ENCODE measurements at regions not wholly inside any gene's neighbourhood (a gene's known extent, or its start where the extent isn't known, plus 50 kb on each side); places are given as distances from the start of the nearest gene placed in this dataset.

DNA sequence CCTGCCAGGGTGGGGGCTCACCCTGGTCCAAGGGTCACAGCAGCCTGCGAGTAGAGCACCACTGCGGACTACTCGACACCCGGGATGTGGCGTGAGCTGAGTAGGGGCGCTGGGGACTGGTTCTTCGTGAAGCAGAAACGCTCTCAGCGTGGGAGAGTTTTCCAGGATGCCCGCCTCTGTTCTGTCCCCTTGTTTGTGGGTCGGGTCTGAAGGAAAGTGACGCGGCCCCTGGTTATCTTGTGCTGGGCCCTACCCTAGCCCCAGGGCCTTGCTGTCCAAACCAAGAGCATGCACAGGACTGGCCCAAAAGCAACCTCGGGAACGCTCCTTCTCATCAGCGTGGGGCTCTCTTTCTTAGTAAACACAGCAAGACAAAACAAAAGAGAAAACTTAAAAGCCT, 303.3 kb downstream of the IRF8 start:
- no peak for FAIRE-seq

DNA sequence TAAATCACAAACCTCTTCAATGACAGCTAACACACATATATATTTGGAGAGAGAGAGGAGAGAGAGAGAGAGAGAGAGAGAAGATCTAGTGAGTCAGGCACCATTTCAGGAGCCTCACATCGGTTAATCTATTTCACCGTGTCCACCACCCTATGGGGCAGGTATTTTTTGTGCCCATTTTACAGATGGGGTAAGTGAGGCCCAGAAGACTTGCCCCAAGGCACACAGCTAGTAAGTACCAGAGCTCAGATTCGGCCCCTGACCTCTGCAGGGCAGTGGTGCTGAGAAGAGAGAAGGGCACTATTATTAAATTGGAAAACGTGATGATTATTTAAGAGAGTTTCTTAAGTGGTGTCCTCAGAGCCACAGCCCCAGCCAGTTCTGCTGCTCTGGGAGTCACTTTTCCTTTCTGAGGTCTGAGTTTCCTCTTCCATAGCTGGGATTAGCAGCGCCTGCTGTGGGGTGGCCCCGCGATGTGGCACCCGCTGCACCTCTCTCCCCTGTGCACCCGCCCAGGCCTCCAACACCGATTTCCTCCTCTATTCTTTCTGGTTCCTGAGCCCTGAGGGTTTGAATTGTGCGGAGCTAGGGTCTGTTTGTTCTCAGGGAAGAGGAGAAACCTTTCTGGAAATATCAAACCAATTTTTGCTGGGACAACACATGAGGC, 303.9 kb downstream of the IRF8 start:
- FAIRE-seq = no peak

DNA sequence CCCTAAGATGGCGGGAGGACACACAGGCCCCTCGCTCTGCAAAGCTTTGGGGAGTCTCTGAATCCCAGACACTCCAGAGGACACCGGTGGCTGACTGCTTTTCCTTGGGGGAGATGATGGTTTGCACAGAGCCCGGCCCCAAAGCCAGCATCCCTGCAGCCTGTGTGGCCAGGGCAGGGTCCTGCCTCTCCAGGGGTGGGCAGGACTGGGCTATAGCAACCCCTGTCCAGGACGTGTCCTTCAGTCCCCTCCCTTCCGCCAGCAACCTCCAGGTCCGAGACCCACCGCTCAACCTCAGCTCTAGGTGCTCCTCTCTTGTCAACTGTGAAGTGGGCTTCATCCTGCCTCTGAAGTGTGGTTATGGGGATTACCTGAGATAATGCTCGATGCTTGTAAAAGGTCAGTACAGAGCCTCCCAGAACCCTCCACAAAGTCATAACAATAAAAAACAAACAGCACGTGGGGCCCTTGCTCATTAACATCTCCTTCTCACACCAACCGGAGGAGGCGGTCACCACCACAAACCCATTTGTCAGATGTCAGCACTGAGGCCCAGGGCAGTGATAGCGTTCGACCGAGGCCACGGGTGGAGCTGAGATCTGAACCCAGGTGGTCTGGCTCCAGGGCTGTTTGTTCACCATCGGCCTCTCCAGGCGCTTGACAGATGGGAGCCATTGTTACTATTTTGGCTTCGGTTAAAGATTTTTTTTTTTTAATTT, 304.8 kb downstream of the IRF8 start:
- FAIRE-seq = no peak

DNA sequence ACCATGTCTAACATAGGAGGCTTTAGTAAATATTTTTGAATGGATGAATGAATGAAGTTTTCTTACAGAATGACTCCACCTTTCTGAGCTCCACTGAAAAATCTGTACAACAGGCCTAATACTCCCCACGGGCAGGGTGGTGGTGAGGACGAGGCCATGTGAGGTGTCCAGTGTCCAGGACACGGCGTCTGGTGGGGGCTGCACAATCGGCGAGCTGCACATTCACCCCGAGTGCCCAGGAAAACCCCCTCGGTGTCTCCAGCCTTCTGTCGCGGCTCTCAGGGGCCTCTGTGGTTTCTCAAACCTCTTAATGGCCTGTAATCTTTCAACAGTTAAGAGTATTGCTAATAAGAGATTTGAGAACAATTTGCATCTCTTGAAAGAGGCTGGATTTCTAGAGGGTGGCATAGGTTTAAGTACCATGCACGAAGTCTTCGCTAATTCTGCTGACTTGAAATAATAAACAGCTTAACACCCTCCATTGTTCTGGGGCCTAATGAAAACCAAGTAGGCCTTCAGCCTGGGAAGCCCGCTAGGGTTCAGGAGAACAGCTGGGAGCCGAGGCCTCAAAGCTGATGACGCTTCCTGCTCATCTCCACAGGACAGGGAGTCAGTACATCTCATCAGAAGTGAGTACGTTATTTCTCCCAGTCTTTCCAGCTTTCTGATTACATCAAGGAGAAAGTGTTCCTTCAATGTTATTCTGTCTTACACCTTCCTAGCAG, 304.6 kb upstream of the FOXF1 start:
- FAIRE-seq = no peak

DNA sequence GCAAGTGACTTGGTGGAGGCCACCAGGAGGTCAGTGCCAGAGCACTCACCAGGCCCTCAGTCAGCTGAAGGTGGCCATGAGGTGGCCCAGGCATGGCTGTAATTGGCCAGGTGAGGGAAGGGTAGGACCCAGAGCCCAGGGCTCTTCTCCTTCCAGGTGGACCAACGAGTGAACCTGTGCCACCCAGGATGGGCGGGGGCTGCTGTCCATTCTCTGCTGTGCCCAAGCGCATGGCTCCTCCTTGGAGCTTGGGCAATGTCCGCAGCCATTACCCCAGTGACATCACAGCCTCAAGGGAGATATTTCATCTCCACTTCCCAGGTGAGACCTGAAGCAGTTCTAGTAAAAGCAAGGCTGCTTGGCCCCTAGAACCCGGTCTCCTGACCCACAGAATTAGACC, 303.0 kb upstream of the FOXF1 start:
- no peak for FAIRE-seq

DNA sequence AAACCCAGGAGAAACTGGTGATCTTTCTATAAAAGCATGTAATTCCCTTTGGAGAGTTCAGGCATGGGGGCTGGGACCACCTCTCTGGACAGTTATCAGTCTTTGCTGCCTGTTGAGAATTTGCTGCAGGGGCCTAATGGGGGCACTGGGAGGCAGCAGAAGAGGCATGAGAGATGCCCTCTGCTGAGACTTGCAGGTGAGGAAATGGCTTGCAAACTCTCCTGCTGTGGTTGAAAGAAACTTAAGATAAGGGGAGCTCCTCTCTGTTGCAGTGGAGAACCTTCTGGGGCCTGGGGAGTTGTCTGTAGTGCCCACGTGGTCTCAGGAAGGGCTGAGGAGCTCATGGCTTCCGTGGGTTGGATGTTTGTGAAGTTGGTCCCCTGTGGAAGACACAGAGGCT, 301.1 kb upstream of the FOXF1 start:
- no peak for FAIRE-seq

DNA sequence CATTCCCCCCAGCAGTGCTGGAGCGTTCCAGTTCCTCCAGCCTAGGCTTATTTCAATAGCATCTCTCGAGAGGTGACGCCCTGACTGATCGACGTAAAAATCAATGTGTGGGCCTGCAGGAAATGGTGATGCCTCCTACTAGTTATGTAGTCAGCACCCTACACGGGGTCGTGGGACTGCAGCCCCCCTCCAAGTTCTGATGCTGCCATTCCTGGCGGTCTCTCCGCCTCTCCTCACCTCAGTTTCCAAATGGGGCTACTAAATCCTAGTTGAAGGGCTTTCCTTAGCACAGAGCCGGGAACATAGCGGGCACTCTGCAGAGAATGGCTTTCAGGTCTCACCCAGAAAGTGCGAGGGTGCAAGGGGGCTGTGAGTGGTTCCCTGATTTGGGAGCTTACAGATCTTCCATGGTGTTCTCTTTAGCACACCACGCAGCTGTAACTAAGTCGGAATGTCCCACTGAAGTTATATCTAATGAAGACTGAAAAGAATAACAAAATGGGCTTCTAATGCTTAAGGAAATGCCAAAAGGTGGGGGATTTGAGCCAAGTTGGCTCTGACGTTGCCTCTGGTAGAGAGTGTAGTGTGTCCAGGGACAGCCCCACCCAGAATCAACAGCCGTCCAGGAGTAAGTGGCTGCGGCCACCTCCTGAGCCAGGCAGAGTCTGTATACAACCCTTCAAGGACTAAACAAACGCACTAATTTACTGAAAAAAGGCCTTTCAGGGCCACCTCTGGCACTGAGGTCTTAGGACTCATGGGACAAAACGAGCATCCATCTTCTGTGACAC, 299.7 kb upstream of the FOXF1 start:
- no peak for FAIRE-seq

DNA sequence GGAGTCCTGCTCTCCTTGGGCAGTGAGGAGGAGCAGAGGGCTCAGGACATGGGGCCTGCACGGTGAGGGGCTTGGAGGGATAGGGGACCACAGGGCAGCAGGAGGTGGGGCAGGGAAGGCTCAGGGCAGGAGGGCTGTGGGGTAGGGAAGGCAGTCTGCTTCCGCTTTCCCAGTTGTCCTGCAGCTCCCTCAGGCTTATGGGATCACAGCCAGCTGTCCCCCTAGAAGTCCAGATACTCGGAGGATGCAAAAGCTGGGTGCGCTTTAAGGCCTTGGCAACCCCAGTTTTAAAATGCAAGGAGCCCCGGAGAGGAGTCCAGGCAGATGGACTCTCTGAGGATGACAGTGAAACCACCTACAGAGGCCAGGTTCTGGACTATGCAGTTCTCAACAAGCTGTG, 299.1 kb upstream of the FOXF1 start:
- FAIRE-seq = no peak

DNA sequence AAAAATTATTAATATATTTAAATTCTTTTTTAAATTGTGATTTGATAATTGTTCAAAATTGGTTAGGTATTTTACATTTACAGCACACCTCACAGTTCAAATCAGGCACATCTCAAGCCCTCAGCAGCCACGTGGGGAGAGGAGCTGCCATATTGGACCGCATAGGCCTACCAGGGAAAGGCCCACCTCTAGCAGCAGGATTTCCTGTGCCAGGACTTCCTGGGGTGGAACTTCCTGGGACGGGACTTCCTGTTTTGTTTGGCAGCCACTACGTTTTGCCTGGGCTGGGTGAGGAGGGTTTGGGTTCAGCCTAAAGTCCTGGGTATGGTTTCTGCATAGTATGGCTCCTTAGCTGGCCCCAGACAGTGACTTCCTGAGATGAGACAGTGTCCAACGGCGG, 298.5 kb upstream of the FOXF1 start:
- FAIRE-seq = no peak

DNA sequence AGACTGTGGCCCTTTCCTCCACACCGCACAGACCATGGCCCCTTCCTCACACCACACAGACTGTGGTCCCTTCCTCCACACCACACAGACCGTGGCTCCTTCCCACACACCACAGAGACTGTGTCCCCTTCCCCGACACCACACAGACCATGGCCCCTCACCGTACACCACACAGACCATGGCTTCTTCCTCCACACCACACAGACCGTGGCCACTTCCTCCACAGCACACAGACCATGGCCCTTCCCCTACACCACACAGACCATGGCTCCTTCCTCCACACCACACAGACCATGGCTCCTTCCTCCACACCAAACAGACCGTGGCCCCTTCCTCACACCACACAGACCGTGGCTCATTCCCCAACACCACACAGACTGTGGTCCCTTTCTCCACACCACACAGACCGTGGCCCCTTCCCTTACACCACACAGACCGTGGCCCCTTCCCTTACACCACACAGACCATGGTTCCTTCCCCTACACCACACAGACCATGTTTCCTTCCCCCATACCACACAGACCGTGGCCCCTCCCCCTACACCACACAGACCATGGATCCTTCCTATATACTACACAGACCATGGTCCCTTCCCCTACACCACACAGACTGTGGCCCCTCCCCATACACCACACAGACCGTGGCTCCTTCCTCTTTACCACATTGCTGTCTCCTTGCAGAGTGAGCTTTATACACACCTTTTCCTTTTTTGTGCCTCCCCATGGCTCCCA, 297.5 kb upstream of the FOXF1 start:
- FAIRE-seq = no peak

DNA sequence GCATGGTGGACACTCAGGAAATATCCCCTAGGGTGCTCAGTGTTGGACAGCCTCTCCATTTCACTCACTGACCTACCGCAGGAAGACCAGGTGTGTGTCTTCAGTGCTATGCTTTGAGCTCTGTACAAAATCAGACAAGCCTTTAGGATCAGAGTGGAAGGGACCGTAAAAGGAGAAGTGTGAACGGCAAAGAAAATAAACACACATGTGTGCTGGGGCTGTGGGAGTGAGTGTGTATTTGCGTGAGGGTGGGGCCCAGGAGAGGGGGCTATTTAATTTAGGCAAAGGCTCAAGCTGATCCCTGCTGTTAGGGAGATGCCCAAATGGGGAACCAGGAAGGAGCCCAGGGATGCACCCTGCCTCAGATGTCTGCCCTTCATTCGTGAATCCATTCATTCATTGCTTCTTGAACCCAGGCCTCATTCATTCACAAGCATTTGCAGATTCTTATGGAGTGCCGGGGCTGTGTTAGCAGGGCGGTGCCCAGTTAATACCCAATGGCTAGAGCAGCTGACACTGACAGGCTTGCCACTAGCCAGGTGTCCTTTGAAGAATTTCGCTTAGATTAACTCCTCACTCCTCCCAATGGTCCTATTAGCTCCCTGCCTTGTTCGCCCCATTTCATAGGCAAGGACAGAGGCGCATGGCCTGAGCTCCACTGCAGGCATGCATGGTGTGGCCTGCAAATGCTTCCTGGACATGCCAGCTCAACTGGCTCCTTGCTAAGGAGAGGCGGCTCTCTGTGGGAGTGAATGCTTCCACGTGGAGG, 296.7 kb upstream of the FOXF1 start:
- FAIRE-seq = no peak

DNA sequence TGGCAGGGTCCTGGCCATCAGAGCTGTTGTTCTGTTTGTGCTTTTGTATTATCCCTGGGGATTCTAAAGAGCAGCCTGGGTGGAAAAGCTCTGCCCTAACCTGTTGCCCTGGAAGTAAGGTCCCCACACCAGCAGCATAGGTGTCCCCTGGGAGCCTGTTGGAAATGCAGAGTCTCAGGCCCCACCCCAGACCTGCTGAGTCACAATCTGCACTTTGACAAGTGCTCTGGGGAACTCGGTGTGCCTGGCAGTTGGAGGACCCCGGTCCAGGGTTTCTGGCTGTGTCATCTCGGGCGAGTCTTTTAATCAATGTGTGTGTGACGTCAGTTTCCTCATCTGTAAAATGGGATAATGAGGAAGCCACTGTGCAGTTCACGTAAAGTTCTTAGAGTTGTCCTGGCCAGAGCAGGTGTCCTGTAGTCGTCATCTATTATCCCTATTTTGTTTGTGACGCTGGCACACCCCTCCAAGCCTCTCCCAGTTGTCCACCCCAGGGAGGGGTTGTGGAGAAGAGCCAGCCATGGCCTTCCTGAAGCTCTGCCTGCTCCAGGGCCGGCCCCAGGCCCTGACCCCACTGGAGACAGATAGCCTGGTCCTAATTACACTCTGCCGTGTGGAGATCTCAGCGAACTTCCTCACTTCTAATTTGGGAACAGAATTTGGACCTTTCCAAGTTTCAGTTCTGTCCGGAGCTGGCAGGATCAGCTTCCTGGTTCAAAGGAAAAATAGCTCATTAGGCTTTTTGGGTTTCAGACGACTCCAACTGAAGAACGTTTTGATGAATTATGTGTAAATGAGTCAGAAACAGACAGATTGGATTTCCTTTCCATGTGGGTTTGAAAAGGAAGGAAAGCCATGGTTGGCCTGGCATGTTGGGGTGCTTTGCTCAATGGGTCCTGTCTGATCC, 295.7 kb upstream of the FOXF1 start:
- FAIRE-seq = no peak

DNA sequence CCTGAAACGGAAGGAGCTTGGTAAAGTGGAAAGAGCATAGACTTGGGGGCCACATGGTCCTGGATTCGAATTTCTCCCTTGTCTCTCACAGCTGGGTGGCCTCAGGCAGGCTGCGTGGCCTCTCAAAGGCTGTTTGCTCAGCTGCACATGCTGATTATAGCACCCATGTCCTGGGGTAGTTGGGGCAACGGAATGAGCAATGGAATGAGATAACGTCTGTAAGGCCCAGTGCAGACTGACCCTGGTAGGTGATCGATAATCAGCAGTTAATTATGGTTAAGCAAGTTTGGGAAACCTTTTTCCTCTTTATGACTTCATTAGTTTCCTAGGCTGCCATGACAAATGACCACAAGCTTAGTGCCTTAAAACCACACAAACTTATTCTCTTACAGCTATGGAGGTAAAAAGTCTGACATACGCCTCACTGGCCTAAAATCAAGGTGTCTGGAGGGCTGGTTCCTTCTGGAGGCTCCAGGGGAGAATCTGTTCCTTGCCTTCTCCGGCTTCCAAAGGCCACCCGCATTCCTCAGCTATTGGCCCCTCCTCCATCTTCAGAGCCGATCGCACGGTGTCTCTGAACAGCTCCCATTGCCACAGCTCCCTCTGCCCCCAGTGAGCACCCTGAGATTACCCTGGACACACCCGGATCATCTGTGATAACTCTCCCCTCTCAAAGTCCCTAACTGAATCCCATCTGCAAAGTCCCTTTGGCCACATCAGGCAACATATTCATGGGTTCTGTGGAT, 294.9 kb upstream of the FOXF1 start:
- FAIRE-seq = no peak

DNA sequence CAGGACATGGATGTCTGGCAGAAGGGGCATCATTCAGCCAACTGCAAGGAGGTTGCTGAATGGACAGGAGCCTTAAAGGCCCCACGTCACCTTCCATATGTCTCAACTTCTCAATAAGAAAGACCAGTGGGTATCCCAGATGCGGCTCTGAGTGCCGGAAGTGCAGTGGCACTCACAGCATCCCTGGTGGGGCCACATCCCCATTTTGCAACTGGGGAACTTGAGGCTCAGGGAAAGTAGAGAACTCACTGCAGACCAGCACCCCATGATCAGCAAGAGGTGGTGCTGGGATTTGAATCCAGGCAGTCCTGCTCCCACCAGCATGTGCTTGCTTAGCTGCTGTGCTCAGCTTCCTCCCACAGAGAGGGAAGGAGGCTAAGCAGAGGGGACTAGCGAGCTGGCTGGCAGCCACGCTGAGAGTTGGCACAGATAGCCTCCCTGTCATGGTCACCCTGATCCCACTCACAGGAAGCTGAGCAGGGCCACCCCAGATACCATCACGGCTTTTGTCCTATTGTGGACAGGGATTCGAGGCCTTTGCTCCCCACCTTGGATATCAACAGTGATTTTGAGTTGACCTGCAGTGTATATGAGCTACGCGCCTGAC, 294.2 kb upstream of the FOXF1 start:
- FAIRE-seq = no peak

DNA sequence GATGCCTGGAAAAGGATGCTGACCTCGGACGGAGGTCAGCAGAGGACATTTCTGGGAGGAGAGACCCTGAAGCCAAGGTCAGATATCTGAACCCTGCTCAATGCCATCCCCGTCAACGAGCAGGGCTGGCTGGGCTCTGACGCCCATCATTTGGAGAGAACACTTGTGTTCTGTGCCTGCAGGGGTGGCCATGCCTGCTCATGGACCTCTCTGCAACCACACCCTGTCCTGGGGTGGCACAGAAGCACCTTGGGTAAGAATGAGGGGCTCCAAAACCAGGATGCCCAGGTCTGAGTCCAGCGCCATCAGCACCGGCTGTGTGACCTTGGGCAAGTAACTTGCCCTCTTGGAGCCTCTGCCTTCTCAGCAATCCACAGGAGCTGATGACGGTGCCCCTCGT, 293.7 kb upstream of the FOXF1 start:
- FAIRE-seq = no peak

DNA sequence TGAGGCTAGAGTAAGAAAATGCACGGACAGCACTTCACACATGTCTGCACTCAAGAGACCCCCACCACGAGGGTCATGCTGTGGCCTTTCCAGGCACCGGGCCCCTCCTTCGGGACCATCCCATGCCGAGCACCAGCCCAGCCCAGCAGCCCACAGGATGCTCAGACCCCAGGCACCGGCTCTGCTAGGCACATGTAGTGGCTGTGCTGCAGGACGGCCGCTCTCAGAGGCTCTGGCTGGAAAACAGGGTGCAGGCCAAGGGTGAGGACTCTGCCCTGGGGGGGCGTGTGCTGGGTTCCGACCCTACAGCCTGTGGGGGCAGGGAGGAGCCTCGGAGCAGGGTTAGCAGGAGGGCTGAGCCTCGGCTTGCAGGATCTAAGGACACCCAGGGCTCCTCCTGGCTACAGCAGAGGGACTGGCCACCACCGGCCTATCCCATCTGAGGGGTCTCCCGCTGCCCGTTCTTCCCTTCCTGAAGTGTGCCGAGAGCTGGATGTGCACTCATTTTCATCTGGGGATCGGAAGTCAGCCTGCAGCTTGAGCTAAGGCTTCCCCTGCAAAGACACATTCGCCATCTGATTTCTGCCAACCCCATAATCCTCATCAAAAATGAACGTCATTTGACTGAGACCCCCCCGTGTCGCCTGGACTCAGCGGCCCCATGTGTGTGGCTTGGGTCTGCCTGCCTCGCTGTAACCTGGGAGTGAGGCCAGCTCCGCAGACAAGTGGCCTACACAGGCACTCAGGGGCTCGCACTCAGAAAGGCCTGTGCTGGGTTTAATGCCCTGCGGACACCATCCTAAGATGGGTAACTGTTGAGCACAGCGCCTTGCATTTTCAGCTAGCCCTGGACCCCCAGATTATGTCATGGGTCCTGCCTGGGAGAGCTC, 293.1 kb upstream of the FOXF1 start:
- no peak for FAIRE-seq

DNA sequence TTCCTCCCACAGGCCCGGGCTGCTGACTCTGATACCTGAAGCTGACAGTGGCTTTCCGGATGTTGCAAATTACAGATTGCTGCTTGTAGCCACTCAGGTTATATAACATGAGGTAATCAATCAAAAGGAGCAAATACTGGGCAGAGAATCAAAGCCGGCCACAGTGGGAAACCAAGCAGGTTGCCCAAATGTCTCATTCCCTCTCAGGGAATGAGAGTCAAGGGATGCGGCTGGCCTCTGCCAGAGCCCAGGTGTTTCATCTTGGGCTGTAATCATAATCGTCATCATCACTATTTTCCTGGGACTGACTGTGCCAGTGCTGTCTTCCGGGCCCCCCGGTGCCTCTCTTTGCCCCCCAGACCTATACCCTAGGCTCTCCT, 292.4 kb upstream of the FOXF1 start:
- FAIRE-seq = no peak

DNA sequence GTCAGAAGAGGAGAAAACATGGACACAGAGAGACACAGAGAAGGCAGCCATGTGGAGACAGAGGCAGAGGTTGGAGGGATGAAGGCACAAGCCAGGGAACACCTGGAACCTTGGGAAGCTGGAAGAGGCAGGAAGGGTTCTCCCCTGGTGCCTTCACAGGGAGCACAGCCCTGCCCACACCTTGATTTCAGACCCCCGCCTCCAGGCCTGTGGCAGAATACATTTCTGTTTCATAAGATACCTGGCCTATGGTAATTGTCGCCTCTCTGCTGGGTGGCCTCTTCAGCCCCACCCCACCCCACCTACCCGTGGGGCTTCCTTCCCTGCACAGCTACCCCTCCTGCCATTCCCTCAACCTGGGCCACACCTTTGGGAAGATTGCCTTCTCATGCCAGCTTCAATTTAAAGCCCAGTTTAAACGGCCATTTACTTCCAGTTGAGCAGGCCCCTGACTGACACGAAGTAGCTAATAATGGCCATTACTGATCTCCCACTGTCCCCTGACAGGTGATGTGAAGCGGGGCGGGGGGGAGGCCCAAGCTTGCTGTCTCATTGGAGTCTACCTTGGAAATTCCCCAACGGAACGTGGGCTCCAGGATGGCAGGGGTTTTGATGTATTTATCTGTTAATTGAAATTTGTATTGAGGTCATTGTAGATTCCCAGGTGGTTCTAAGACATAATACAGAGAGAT, 291.7 kb upstream of the FOXF1 start:
- no peak for FAIRE-seq

Data from islet of Langerhans (tissue), 1 donor.